Lower lobe of right lung (tissue), 2 donors: ENCODE measurements at regions not wholly inside any gene's neighbourhood (a gene's known extent, or its start where the extent isn't known, plus 50 kb on each side); places are given as distances from the start of the nearest gene placed in this dataset.
A peak's percentile ranks its signal among the peaks of the same experiment; 100 is the strongest.

Experiments
- ATAC-seq, 2 donors: fragments of 200-7000 bp; cut with Tn5 transposase; one replicate each; pipeline ENCODE4 v1.9.1; 2020 to 2022; ENCODE audit warnings: mild to moderate bottlenecking in 2 of 2, moderate library complexity in 2 of 2
- DNase-seq: peaks from one replicate; pipeline ENCODE4 v3.0.0-alpha.2; 2020
- H3K27ac ChIP-seq: fragments of 200-600 bp; one replicate; pipeline ENCODE4 v1.8.0; 2022
- H3K27me3 ChIP-seq: fragments of 200-600 bp; one replicate; pipeline ENCODE4 v1.8.0; 2022; ENCODE audit warnings: low read depth
- H3K36me3 ChIP-seq: fragments of 200-600 bp; one replicate; pipeline ENCODE4 v1.8.0; 2022; ENCODE audit warnings: mild to moderate bottlenecking
- H3K4me1 ChIP-seq: fragments of 200-600 bp; one replicate; pipeline ENCODE4 v1.8.0; 2022
- H3K4me3 ChIP-seq: fragments of 200-600 bp; one replicate; pipeline ENCODE4 v1.8.0; 2022; ENCODE audit warnings: mild to moderate bottlenecking
- H3K9me3 ChIP-seq: fragments of 200-600 bp; one replicate; pipeline ENCODE4 v1.8.0; 2022
- CTCF ChIP-seq: fragments of 200-600 bp; IDR thresholded peaks from one replicate; pipeline ENCODE4 v1.8.0; 2022; ENCODE audit warnings: antibody characterized with exemption, mild to moderate bottlenecking
- intact Hi-C: fragments of 100-400 bp; cut with DNase I; formaldehyde crosslinking; loops from one replicate; pipeline ENCODE4 v1.11.0; 2022
- donor health status: DM: no; HTN: yes; CAD: no; lungs with severe emphysema.

- intact Hi-C loops = no loop called here
- TF ChIP-seq CTCF = no peak
- Histone ChIP-seq H3K9me3 (no peaks in the 10 kb centered on the region), H3K4me1 (no peaks in the 10 kb centered on the region), H3K27me3 (no peaks in the 10 kb centered on the region), H3K27ac (no peak overlapping the region), H3K36me3 (no peaks in the 10 kb centered on the region), H3K4me3 (no peak overlapping the region)
- no peak for ATAC-seq
- DNase-seq = no peak
Observed at GRCh38 chr9:26725573-26725972, 167.0 kb downstream of the CAAP1 start.

GRCh38 chr9:26723486-26723885, 169.1 kb downstream of the CAAP1 start:
- Histone ChIP-seq H3K9me3 (no peaks in the 10 kb centered on the region), H3K4me3 (no peak overlapping the region), H3K36me3 (no peaks in the 10 kb centered on the region), H3K27me3 (no peaks in the 10 kb centered on the region), H3K4me1 (no peaks in the 10 kb centered on the region), H3K27ac (no peak overlapping the region)
- ATAC-seq = no peak
- no peak for DNase-seq
- TF ChIP-seq CTCF = peak; percentile 9
- intact Hi-C loops = no loop called here

- H3K9me3 ChIP-seq = no peaks in the 10 kb centered on the region
- H3K36me3 ChIP-seq = no peaks in the 10 kb centered on the region
- DNase-seq (no peak), ATAC-seq (no peak)
- no peaks in the 10 kb centered on the region for H3K27me3 ChIP-seq
- TF ChIP-seq CTCF = no peak
- no peak overlapping the region for H3K4me3 ChIP-seq
- intact Hi-C loops = no loop called here
- no peak overlapping the region for H3K27ac ChIP-seq
- H3K4me1 ChIP-seq = no peaks in the 10 kb centered on the region
Observed at GRCh38 chr9:26722755-26723154, 169.8 kb downstream of the CAAP1 start.

GRCh38 chr9:26710008-26710407, 182.6 kb downstream of the CAAP1 start:
- no peak for ATAC-seq
- DNase-seq = no peak
- Histone ChIP-seq H3K4me1 (no peaks in the 10 kb centered on the region), H3K9me3 (no peaks in the 10 kb centered on the region), H3K4me3 (no peak overlapping the region), H3K27ac (no peak overlapping the region), H3K36me3 (no peaks in the 10 kb centered on the region), H3K27me3 (no peaks in the 10 kb centered on the region)
- intact Hi-C loops = no loop called here
- TF ChIP-seq CTCF = no peak

- Histone ChIP-seq H3K9me3 (no peaks in the 10 kb centered on the region), H3K27ac (no peak overlapping the region), H3K4me3 (no peak overlapping the region), H3K4me1 (no peaks in the 10 kb centered on the region), H3K36me3 (no peaks in the 10 kb centered on the region), H3K27me3 (no peaks in the 10 kb centered on the region)
- no peak for DNase-seq
- ATAC-seq = no peak
- intact Hi-C loops = no loop called here
- no peak for TF ChIP-seq CTCF
Observed at GRCh38 chr9:26706223-26706622, 186.4 kb downstream of the CAAP1 start.

GRCh38 chr9:26695298-26695622, 197.3 kb downstream of the CAAP1 start:
- no peak for TF ChIP-seq CTCF
- Histone ChIP-seq H3K4me1 (no peaks in the 10 kb centered on the region), H3K27me3 (no peaks in the 10 kb centered on the region), H3K9me3 (peaks cover 6% of the 10 kb centered on the region), H3K36me3 (no peaks in the 10 kb centered on the region), H3K4me3 (no peak overlapping the region), H3K27ac (no peak overlapping the region)
- ATAC-seq = no peak
- intact Hi-C loops = no loop called here
- DNase-seq = no peak
